ENCODE measurements at regions not wholly inside any gene's neighbourhood (a gene's known extent, or its start where the extent isn't known, plus 50 kb on each side); places are given as distances from the start of the nearest gene placed in this dataset.

DNA sequence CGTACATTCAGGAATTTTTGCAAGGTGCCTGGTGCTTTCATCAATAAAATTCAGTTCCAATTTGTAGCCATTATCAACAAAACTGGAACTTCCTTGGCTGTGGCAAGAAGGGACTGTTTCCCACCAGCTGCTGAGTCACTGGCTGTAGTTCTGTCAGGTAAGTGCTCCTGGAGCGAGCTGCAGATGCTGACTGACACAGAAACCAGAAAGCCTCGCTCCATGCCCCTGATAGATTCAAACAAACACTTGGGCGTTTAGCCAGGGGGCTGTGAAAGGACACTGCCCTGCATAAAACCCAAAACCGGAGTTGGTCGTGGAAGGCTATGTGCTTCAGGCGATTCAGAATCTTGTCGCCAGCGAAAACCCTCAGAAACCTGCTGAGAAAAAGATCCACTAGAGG is 188.4 kb upstream of the FAM9B start (continued):
- TF ChIP-seq, protein P1, sequence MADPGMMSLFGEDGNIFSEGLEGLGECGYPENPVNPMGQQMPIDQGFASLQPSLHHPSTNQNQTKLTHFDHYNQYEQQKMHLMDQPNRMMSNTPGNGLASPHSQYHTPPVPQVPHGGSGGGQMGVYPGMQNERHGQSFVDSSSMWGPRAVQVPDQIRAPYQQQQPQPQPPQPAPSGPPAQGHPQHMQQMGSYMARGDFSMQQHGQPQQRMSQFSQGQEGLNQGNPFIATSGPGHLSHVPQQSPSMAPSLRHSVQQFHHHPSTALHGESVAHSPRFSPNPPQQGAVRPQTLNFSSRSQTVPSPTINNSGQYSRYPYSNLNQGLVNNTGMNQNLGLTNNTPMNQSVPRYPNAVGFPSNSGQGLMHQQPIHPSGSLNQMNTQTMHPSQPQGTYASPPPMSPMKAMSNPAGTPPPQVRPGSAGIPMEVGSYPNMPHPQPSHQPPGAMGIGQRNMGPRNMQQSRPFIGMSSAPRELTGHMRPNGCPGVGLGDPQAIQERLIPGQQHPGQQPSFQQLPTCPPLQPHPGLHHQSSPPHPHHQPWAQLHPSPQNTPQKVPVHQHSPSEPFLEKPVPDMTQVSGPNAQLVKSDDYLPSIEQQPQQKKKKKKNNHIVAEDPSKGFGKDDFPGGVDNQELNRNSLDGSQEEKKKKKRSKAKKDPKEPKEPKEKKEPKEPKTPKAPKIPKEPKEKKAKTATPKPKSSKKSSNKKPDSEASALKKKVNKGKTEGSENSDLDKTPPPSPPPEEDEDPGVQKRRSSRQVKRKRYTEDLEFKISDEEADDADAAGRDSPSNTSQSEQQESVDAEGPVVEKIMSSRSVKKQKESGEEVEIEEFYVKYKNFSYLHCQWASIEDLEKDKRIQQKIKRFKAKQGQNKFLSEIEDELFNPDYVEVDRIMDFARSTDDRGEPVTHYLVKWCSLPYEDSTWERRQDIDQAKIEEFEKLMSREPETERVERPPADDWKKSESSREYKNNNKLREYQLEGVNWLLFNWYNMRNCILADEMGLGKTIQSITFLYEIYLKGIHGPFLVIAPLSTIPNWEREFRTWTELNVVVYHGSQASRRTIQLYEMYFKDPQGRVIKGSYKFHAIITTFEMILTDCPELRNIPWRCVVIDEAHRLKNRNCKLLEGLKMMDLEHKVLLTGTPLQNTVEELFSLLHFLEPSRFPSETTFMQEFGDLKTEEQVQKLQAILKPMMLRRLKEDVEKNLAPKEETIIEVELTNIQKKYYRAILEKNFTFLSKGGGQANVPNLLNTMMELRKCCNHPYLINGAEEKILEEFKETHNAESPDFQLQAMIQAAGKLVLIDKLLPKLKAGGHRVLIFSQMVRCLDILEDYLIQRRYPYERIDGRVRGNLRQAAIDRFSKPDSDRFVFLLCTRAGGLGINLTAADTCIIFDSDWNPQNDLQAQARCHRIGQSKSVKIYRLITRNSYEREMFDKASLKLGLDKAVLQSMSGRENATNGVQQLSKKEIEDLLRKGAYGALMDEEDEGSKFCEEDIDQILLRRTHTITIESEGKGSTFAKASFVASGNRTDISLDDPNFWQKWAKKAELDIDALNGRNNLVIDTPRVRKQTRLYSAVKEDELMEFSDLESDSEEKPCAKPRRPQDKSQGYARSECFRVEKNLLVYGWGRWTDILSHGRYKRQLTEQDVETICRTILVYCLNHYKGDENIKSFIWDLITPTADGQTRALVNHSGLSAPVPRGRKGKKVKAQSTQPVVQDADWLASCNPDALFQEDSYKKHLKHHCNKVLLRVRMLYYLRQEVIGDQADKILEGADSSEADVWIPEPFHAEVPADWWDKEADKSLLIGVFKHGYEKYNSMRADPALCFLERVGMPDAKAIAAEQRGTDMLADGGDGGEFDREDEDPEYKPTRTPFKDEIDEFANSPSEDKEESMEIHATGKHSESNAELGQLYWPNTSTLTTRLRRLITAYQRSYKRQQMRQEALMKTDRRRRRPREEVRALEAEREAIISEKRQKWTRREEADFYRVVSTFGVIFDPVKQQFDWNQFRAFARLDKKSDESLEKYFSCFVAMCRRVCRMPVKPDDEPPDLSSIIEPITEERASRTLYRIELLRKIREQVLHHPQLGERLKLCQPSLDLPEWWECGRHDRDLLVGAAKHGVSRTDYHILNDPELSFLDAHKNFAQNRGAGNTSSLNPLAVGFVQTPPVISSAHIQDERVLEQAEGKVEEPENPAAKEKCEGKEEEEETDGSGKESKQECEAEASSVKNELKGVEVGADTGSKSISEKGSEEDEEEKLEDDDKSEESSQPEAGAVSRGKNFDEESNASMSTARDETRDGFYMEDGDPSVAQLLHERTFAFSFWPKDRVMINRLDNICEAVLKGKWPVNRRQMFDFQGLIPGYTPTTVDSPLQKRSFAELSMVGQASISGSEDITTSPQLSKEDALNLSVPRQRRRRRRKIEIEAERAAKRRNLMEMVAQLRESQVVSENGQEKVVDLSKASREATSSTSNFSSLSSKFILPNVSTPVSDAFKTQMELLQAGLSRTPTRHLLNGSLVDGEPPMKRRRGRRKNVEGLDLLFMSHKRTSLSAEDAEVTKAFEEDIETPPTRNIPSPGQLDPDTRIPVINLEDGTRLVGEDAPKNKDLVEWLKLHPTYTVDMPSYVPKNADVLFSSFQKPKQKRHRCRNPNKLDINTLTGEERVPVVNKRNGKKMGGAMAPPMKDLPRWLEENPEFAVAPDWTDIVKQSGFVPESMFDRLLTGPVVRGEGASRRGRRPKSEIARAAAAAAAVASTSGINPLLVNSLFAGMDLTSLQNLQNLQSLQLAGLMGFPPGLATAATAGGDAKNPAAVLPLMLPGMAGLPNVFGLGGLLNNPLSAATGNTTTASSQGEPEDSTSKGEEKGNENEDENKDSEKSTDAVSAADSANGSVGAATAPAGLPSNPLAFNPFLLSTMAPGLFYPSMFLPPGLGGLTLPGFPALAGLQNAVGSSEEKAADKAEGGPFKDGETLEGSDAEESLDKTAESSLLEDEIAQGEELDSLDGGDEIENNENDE (IDR thresholded peaks at IDR 0.05; ENCODE audit: insufficient replicate concordance, low read length): no peak
- no peak for TF ChIP-seq SIN3A (conservative IDR thresholded peaks at IDR 0.05 in 1 of 2, IDR thresholded peaks at IDR 0.05 in 1 of 2; ENCODE audit: low read depth in 1 of 2, low read length in 2 of 2)
- no peak for TF ChIP-seq CBX5 (IDR thresholded peaks at IDR 0.05; ENCODE audit: low read depth, low read length)
- TF ChIP-seq, protein P2, sequence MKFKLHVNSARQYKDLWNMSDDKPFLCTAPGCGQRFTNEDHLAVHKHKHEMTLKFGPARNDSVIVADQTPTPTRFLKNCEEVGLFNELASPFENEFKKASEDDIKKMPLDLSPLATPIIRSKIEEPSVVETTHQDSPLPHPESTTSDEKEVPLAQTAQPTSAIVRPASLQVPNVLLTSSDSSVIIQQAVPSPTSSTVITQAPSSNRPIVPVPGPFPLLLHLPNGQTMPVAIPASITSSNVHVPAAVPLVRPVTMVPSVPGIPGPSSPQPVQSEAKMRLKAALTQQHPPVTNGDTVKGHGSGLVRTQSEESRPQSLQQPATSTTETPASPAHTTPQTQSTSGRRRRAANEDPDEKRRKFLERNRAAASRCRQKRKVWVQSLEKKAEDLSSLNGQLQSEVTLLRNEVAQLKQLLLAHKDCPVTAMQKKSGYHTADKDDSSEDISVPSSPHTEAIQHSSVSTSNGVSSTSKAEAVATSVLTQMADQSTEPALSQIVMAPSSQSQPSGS (IDR thresholded peaks at IDR 0.05; ENCODE audit: low read length): no peak
- TF ChIP-seq JUND (IDR thresholded peaks at IDR 0.05; ENCODE audit: low read length): no peak
- TF ChIP-seq SP4 (IDR thresholded peaks at IDR 0.05; ENCODE audit: low read length): no peak
